ENCODE measurements at regions not wholly inside any gene's neighbourhood (a gene's known extent, or its start where the extent isn't known, plus 50 kb on each side); places are given as distances from the start of the nearest gene placed in this dataset.

GRCh38 chr13:103199380-103200088 is 133.3 kb upstream of the SLC10A2 start:
- TF ChIP-seq CTCF (IDR thresholded peaks at IDR 0.05; ENCODE audit: borderline replicate concordance, extremely low read depth, low read length, poor library complexity, severe bottlenecking) (no peak), EZH2 (IDR thresholded peaks at IDR 0.05; ENCODE audit: borderline replicate concordance, low read depth, low read length, severe bottlenecking) (no peak)
